Mesothelial cell of epicardium (in vitro differentiated cells): ENCODE measurements at regions not wholly inside any gene's neighbourhood (a gene's known extent, or its start where the extent isn't known, plus 50 kb on each side); places are given as distances from the start of the nearest gene placed in this dataset.
A peak's percentile ranks its signal among the peaks of the same experiment; 100 is the strongest.

Source experiments
- DNase-seq, 2 experiments: peaks; one replicate each; pipeline ENCODE4 v3.0.0; 2021; ENCODE audit warnings: low spot score in 2 of 2; ENCODE audit not compliant: unreplicated experiment in 2 of 2
- H3K27ac Mint-ChIP-seq: 2 replicates; pipeline ENCODE4 v1.8.0; 2021; ENCODE audit warnings: mixed read lengths
- H3K27me3 Mint-ChIP-seq: 2 replicates; pipeline ENCODE4 v1.8.0; 2021; ENCODE audit warnings: low read depth, mixed read lengths
- H3K36me3 Mint-ChIP-seq: 2 replicates; pipeline ENCODE4 v1.8.0; 2021; ENCODE audit warnings: mixed read lengths
- H3K4me1 Mint-ChIP-seq: 2 replicates; pipeline ENCODE4 v1.8.0; 2021; ENCODE audit warnings: mixed read lengths
- H3K4me3 Mint-ChIP-seq: 2 replicates; pipeline ENCODE4 v1.8.0; 2021; ENCODE audit warnings: mild to moderate bottlenecking, moderate library complexity, mixed read lengths
- H3K9me3 Mint-ChIP-seq: 2 replicates; pipeline ENCODE4 v1.8.0; 2021; ENCODE audit warnings: mixed read lengths
- CTCF ChIP-seq: fragments of 200-600 bp; sonication (generic); IDR thresholded peaks from one replicate; pipeline ENCODE4 v1.5.0; 2021; ENCODE audit warnings: antibody characterized with exemption; ENCODE audit not compliant: unreplicated experiment

GRCh38 chr11:80846442-80846841 lies 1405.6 kb upstream of the TENM4 start:
- no peak for DNase-seq
- Mint-ChIP-seq H3K36me3 (no peaks in the 10 kb centered on the region), H3K27ac (no peak overlapping the region), H3K27me3 (no peaks in the 10 kb centered on the region), H3K4me1 (peaks cover 31% of the 10 kb centered on the region), H3K4me3 (no peak overlapping the region), H3K9me3 (no peaks in the 10 kb centered on the region)
- TF ChIP-seq CTCF: no peak

GRCh38 chr11:80844110-80844819 lies 1403.4 kb upstream of the TENM4 start:
- no peak overlapping the region for H3K27ac Mint-ChIP-seq
- H3K27me3 Mint-ChIP-seq: no peaks in the 10 kb centered on the region
- no peak overlapping the region for H3K4me3 Mint-ChIP-seq
- H3K9me3 Mint-ChIP-seq: no peaks in the 10 kb centered on the region
- no peak for TF ChIP-seq CTCF
- H3K4me1 Mint-ChIP-seq: peaks cover 32% of the 10 kb centered on the region
- no peaks in the 10 kb centered on the region for H3K36me3 Mint-ChIP-seq
- DNase-seq: no peak

GRCh38 chr11:80843266-80843974 lies 1402.6 kb upstream of the TENM4 start:
- H3K36me3 Mint-ChIP-seq: no peaks in the 10 kb centered on the region
- H3K9me3 Mint-ChIP-seq: no peaks in the 10 kb centered on the region
- H3K27me3 Mint-ChIP-seq: no peaks in the 10 kb centered on the region
- H3K4me3 Mint-ChIP-seq: no peak overlapping the region
- no peak for DNase-seq
- no peak for TF ChIP-seq CTCF
- H3K27ac Mint-ChIP-seq: no peak overlapping the region
- H3K4me1 Mint-ChIP-seq: peaks cover 32% of the 10 kb centered on the region

GRCh38 chr11:80842246-80842645 lies 1401.4 kb upstream of the TENM4 start:
- no peaks in the 10 kb centered on the region for H3K36me3 Mint-ChIP-seq
- H3K9me3 Mint-ChIP-seq: no peaks in the 10 kb centered on the region

GRCh38 chr11:80841675-80842074 lies 1400.8 kb upstream of the TENM4 start:
- no peak for DNase-seq
- H3K27me3 Mint-ChIP-seq: no peaks in the 10 kb centered on the region
- H3K36me3 Mint-ChIP-seq: no peaks in the 10 kb centered on the region
- no peak for TF ChIP-seq CTCF
- H3K4me3 Mint-ChIP-seq: no peak overlapping the region
- H3K27ac Mint-ChIP-seq: peak overlapping the region; percentile 68
- no peaks in the 10 kb centered on the region for H3K9me3 Mint-ChIP-seq
- H3K4me1 Mint-ChIP-seq: peaks cover 32% of the 10 kb centered on the region

More at GRCh38 chr11:80842246-80842645, 1401.4 kb upstream of the TENM4 start:
- peaks cover 32% of the 10 kb centered on the region for H3K4me1 Mint-ChIP-seq
- no peaks in the 10 kb centered on the region for H3K27me3 Mint-ChIP-seq
- no peak for TF ChIP-seq CTCF
- H3K27ac Mint-ChIP-seq: peak overlapping the region; percentile 75
- no peak for DNase-seq
- no peak overlapping the region for H3K4me3 Mint-ChIP-seq
